Sigmoid colon (tissue), 6 donors: ENCODE measurements at regions not wholly inside any gene's neighbourhood (a gene's known extent, or its start where the extent isn't known, plus 50 kb on each side); places are given as distances from the start of the nearest gene placed in this dataset.

Experiments
- DNase-seq: peaks from one replicate; pipeline ENCODE4 v3.0.0-alpha.2; 2019
- H3K27ac ChIP-seq, 4 donors: fragments of 200-600 bp; sonication (generic); one replicate each; pipeline ENCODE4 v1.5.1; 2016 to 2019; ENCODE audit warnings: mild to moderate bottlenecking in 1 of 4
- H3K27me3 ChIP-seq, 3 donors: fragments of 200-600 bp; sonication (generic); one replicate each; pipeline ENCODE4 v1.5.1; 2019; ENCODE audit warnings: mild to moderate bottlenecking in 1 of 3
- H3K36me3 ChIP-seq, 4 donors: fragments of 200-600 bp; sonication (generic); one replicate each; pipeline ENCODE4 v1.5.1; 2016 to 2019
- H3K4me1 ChIP-seq, 4 donors: fragments of 200-600 bp; sonication (generic); one replicate each; pipeline ENCODE4 v1.5.1; 2017 to 2019
- H3K4me3 ChIP-seq, 4 donors: fragments of 200-600 bp; sonication (generic); one replicate each; pipeline ENCODE4 v1.5.1; 2017 to 2019; ENCODE audit warnings: mild to moderate bottlenecking in 2 of 4, moderate library complexity in 1 of 4
- H3K9me3 ChIP-seq, 4 donors: fragments of 200-600 bp in 3 of 4; sonication (generic) in 3 of 4; one replicate each; pipeline versions ENCODE4 v1.5.1 to v1.6.1; 2013 to 2019
- EP300 ChIP-seq, 4 donors: sonication (generic); formaldehyde crosslinking; IDR thresholded peaks; one replicate each; pipeline ENCODE4 v1.6.1; 2017; ENCODE audit warnings: antibody characterized with exemption in 4 of 4
- POLR2A ChIP-seq, 2 donors: fragments of 450-650 bp; IDR thresholded peaks; one replicate each; pipeline ENCODE4 v1.6.1; 2016; ENCODE audit warnings: antibody characterized with exemption in 2 of 2, mild to moderate bottlenecking in 2 of 2, moderate library complexity in 2 of 2
- POLR2AphosphoS5 ChIP-seq, 4 donors: sonication (generic); formaldehyde crosslinking; IDR thresholded peaks; one replicate each; pipeline ENCODE4 v1.6.1; 2017; ENCODE audit warnings: antibody characterized with exemption in 4 of 4
- WGBS, 2 donors: extraction: QIAGEN DNeasy Blood & Tissue Kit; methylation state at CpG; one replicate each; pipeline ENCODE4 v1.1.7; 2013; 5-methylcytosine and 5-hydroxymethylcytosine counted together
- intact Hi-C: fragments of 100-400 bp; cut with DNase I; formaldehyde crosslinking; loops from one replicate; pipeline ENCODE4 v1.15.1; 2023
- TF ChIP-seq, protein P1 (sequence below), 4 experiments: fragments of 450-650 bp in 3 of 4; fragments of 200-600 bp in 1 of 4; IDR thresholded peaks; one replicate each; pipeline ENCODE4 v1.5.1; 2016 to 2019; ENCODE audit warnings: antibody characterized with exemption in 4 of 4, mild to moderate bottlenecking in 3 of 4, moderate library complexity in 2 of 4
- donor health status: healthy with polysubstance abuse.
- donor health status: healthy.

DNA sequence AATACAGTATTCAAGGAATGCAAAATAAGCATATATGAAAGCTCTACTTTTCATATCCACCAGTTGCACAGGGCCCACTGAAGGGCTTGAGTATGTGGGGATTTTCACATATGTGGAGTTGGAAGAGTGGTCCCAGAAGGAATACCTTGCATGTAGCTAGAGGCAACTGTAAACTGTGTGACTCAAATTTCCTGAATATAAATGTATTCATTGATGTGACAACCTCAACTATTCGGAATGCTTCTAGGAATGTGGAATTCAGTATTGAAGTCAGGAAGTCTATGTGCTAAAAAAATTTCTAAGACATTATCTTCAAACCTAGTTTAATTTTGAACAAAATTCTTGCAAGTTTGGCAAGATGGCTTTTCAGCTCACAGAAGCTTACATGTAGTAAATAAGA lies 695.5 kb upstream of the SEMA3D start:
- Histone ChIP-seq H3K9me3 (no peaks in the 10 kb centered on the region), H3K4me3 (no peak overlapping the region), H3K27me3 (no peaks in the 10 kb centered on the region), H3K27ac (no peak overlapping the region), H3K36me3 (no peaks in the 10 kb centered on the region), H3K4me1 (no peaks in the 10 kb centered on the region)
- no peak for TF ChIP-seq POLR2AphosphoS5 (IDR thresholded peaks at IDR 0.05)
- TF ChIP-seq POLR2A (IDR thresholded peaks at IDR 0.05), result no peak
- TF ChIP-seq, protein P1, sequence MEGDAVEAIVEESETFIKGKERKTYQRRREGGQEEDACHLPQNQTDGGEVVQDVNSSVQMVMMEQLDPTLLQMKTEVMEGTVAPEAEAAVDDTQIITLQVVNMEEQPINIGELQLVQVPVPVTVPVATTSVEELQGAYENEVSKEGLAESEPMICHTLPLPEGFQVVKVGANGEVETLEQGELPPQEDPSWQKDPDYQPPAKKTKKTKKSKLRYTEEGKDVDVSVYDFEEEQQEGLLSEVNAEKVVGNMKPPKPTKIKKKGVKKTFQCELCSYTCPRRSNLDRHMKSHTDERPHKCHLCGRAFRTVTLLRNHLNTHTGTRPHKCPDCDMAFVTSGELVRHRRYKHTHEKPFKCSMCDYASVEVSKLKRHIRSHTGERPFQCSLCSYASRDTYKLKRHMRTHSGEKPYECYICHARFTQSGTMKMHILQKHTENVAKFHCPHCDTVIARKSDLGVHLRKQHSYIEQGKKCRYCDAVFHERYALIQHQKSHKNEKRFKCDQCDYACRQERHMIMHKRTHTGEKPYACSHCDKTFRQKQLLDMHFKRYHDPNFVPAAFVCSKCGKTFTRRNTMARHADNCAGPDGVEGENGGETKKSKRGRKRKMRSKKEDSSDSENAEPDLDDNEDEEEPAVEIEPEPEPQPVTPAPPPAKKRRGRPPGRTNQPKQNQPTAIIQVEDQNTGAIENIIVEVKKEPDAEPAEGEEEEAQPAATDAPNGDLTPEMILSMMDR (IDR thresholded peaks at IDR 0.05), result no peak
- TF ChIP-seq EP300 (IDR thresholded peaks at IDR 0.05), result no peak
- no peak for DNase-seq
- WGBS, 2 donors, result 85 to 91% methylated on average over 1 of the region's 1 CpG
- intact Hi-C loops, result no loop called here

DNA sequence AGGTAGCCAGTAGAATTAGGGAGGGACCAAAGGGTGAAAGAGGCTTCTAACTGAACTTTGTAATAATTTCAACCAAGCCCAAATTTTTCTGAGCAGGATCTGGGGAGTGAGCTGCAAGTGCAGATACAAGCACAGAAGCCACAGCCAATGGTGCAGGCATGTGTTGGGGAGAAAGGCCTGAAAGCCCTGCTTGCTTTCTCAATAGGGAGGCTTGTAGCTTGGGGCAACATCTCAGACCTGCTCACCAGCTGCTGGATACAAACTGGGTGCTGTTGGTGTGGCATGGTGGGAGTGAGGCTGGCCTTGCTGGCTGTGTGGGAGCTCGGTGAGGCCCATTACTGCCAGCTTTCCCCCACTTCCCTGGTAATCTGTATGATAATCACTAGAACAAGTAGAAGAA lies 688.5 kb upstream of the SEMA3D start:
- intact Hi-C loops, result no loop called here
- Histone ChIP-seq H3K27me3 (no peaks in the 10 kb centered on the region), H3K4me3 (no peak overlapping the region), H3K4me1 (no peaks in the 10 kb centered on the region), H3K27ac (no peak overlapping the region), H3K36me3 (no peaks in the 10 kb centered on the region), H3K9me3 (no peaks in the 10 kb centered on the region)
- TF ChIP-seq EP300 (IDR thresholded peaks at IDR 0.05) (no peak), POLR2AphosphoS5 (IDR thresholded peaks at IDR 0.05) (no peak), POLR2A (IDR thresholded peaks at IDR 0.05) (no peak)
- TF ChIP-seq, protein P1 (IDR thresholded peaks at IDR 0.05), result no peak
- DNase-seq, result no peak
- WGBS, 2 donors, result 65 to 74% methylated on average over 1 of the region's 1 CpG

- TF ChIP-seq POLR2A (IDR thresholded peaks at IDR 0.05), result no peak
Measured at GRCh38 chr7:85866540-85866939, 679.7 kb upstream of the SEMA3D start.

GRCh38 chr7:85851571-85852193 lies 664.8 kb upstream of the SEMA3D start:
- H3K36me3 ChIP-seq, result no peaks in the 10 kb centered on the region
- intact Hi-C loops, result loop anchor here (10.0 kb wide), 1 partner anchor 807 kb away; no protein-coding TSS in a partner anchor
- H3K27me3 ChIP-seq, result no peaks in the 10 kb centered on the region
- no peaks in the 10 kb centered on the region for H3K9me3 ChIP-seq
- H3K4me3 ChIP-seq, result no peak overlapping the region
- no peak for TF ChIP-seq EP300 (IDR thresholded peaks at IDR 0.05)
- TF ChIP-seq, protein P1 (IDR thresholded peaks at IDR 0.05), result peak in 1 of 4 experiments; percentile 26
- 40 to 54% methylated on average over 6 of the region's 6 CpGs for WGBS, 2 donors
- H3K4me1 ChIP-seq, result no peaks in the 10 kb centered on the region
- no peak for DNase-seq
- H3K27ac ChIP-seq, result no peak overlapping the region

More at GRCh38 chr7:85866540-85866939, 679.7 kb upstream of the SEMA3D start:
- Histone ChIP-seq H3K27me3 (no peaks in the 10 kb centered on the region), H3K27ac (no peak overlapping the region), H3K4me3 (no peak overlapping the region), H3K4me1 (no peaks in the 10 kb centered on the region), H3K36me3 (no peaks in the 10 kb centered on the region), H3K9me3 (peaks cover 0 to 2% (median 0%) of the 10 kb centered on the region in 4 donors)
- WGBS, 2 donors, result 80 to 88% methylated on average over 4 of the region's 4 CpGs
- intact Hi-C loops, result no loop called here
- DNase-seq, result no peak

- H3K9me3 ChIP-seq, result no peaks in the 10 kb centered on the region
- TF ChIP-seq POLR2A (IDR thresholded peaks at IDR 0.05) (no peak), POLR2AphosphoS5 (IDR thresholded peaks at IDR 0.05) (no peak)
- TF ChIP-seq, protein P1 (IDR thresholded peaks at IDR 0.05), result no peak
- no peak overlapping the region for H3K27ac ChIP-seq
- no peak overlapping the region for H3K4me3 ChIP-seq
- H3K4me1 ChIP-seq, result no peaks in the 10 kb centered on the region
- no peaks in the 10 kb centered on the region for H3K27me3 ChIP-seq
- intact Hi-C loops, result loop anchor here (10.0 kb wide), 1 partner anchor 806 kb away; no protein-coding TSS in a partner anchor
- 50 to 74% methylated on average over 1 of the region's 1 CpG for WGBS, 2 donors
- H3K36me3 ChIP-seq, result no peaks in the 10 kb centered on the region
- no peak for DNase-seq
Measured at GRCh38 chr7:85850381-85850780, 663.5 kb upstream of the SEMA3D start.
